Osteocyte (in vitro differentiated cells): ENCODE measurements at regions not wholly inside any gene's neighbourhood (a gene's known extent, or its start where the extent isn't known, plus 50 kb on each side); places are given as distances from the start of the nearest gene placed in this dataset.

ENCODE experiments used
- DNase-seq: peaks from one replicate; pipeline ENCODE4 v3.0.0; 2021; ENCODE audit warnings: mixed read lengths; ENCODE audit not compliant: unreplicated experiment; ENCODE audit errors: extremely low spot score
- H3K27ac Mint-ChIP-seq: one replicate; pipeline ENCODE4 v1.8.0; 2021; ENCODE audit warnings: mild to moderate bottlenecking, mixed read lengths; ENCODE audit not compliant: unreplicated experiment
- H3K27me3 Mint-ChIP-seq: one replicate; pipeline ENCODE4 v1.8.0; 2021; ENCODE audit warnings: mixed read lengths; ENCODE audit not compliant: unreplicated experiment
- H3K36me3 Mint-ChIP-seq: one replicate; pipeline ENCODE4 v1.8.0; 2021; ENCODE audit warnings: mixed read lengths; ENCODE audit not compliant: unreplicated experiment
- H3K4me1 Mint-ChIP-seq: one replicate; pipeline ENCODE4 v1.8.0; 2021; ENCODE audit warnings: mixed read lengths; ENCODE audit not compliant: unreplicated experiment
- H3K4me3 Mint-ChIP-seq: one replicate; pipeline ENCODE4 v1.8.0; 2021; ENCODE audit warnings: mild to moderate bottlenecking, moderate library complexity, mixed read lengths; ENCODE audit not compliant: unreplicated experiment
- H3K9me3 Mint-ChIP-seq: one replicate; pipeline ENCODE4 v1.8.0; 2021; ENCODE audit warnings: mixed read lengths; ENCODE audit not compliant: unreplicated experiment
- TF ChIP-seq, protein P1 (sequence below): fragments of 200-600 bp; sonication (generic); IDR thresholded peaks from 2 replicates; pipeline ENCODE4 v1.5.0; 2021; ENCODE audit warnings: antibody characterized with exemption, mild to moderate bottlenecking, moderate library complexity

DNA sequence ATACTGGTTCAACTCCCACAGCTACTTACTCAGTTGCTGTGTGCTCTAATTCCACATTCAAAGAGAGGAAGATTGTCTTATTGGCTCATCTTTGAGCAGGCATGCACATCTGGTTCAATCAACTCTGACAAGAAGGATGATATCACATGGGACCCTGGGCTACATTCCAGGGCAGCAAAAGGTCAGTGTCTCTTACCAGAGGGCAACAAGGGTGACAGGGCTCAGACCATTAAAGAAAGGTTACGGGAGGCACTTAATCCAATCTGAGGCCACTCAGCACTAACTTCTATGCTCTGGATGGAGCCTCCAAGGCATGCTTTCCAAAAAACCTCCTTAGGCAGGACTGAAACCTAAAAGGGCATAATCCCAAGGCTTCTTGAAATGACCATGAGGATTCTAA, 549.4 kb upstream of the API5 start:
- no peak overlapping the region for H3K4me3 Mint-ChIP-seq
- TF ChIP-seq, protein P1, sequence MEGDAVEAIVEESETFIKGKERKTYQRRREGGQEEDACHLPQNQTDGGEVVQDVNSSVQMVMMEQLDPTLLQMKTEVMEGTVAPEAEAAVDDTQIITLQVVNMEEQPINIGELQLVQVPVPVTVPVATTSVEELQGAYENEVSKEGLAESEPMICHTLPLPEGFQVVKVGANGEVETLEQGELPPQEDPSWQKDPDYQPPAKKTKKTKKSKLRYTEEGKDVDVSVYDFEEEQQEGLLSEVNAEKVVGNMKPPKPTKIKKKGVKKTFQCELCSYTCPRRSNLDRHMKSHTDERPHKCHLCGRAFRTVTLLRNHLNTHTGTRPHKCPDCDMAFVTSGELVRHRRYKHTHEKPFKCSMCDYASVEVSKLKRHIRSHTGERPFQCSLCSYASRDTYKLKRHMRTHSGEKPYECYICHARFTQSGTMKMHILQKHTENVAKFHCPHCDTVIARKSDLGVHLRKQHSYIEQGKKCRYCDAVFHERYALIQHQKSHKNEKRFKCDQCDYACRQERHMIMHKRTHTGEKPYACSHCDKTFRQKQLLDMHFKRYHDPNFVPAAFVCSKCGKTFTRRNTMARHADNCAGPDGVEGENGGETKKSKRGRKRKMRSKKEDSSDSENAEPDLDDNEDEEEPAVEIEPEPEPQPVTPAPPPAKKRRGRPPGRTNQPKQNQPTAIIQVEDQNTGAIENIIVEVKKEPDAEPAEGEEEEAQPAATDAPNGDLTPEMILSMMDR, result no peak
- no peak for DNase-seq
- H3K36me3 Mint-ChIP-seq, result no peaks in the 10 kb centered on the region
- no peak overlapping the region for H3K27ac Mint-ChIP-seq
- H3K9me3 Mint-ChIP-seq, result peaks cover 3% of the 10 kb centered on the region
- no peaks in the 10 kb centered on the region for H3K4me1 Mint-ChIP-seq
- no peaks in the 10 kb centered on the region for H3K27me3 Mint-ChIP-seq

DNA sequence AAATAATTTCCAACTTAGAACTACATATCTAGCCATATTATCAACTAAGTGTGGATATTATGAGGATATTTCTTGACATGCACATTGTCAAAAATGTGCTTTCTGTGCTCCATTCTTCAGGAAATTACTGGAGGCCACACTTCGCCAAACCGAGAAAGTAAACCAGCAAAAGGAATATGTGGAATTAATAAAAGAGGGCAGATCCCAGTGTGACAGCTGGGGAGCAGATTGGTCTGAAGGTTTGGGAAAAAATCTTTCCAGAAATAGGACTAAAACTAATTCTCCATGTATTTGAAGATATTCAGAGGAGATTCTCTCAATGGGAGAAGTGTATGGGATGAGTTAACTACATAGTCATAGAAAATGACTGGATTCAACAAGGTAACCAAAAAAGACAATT, 546.9 kb upstream of the API5 start:
- no peak overlapping the region for H3K27ac Mint-ChIP-seq
- H3K4me1 Mint-ChIP-seq, result no peaks in the 10 kb centered on the region
- no peak overlapping the region for H3K4me3 Mint-ChIP-seq
- H3K9me3 Mint-ChIP-seq, result no peaks in the 10 kb centered on the region
- H3K36me3 Mint-ChIP-seq, result no peaks in the 10 kb centered on the region
- DNase-seq, result no peak
- H3K27me3 Mint-ChIP-seq, result no peaks in the 10 kb centered on the region
- TF ChIP-seq, protein P1, result no peak

DNA sequence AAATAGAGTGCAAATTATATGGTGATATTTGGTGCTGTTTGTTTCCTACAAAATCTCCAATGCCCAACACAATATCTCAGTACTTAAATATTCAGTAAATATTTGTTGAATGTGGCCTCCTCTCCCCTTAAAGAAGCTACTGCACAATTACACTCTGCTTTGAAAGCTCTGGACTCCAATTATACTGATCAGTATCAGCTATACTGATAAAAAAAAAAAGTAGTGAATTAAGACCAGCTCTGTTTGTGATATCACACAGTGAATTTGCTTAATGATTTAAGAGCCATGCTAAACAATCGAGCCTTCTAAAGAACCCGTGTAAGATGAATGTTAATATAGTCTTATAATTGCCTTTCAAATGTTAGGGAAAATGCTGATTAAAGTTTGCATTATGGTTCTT, 543.2 kb upstream of the API5 start:
- Mint-ChIP-seq H3K36me3 (no peaks in the 10 kb centered on the region), H3K4me3 (no peak overlapping the region), H3K4me1 (no peaks in the 10 kb centered on the region), H3K9me3 (no peaks in the 10 kb centered on the region), H3K27me3 (peaks cover 2% of the 10 kb centered on the region), H3K27ac (no peak overlapping the region)
- DNase-seq, result no peak
- TF ChIP-seq, protein P1, result no peak

DNA sequence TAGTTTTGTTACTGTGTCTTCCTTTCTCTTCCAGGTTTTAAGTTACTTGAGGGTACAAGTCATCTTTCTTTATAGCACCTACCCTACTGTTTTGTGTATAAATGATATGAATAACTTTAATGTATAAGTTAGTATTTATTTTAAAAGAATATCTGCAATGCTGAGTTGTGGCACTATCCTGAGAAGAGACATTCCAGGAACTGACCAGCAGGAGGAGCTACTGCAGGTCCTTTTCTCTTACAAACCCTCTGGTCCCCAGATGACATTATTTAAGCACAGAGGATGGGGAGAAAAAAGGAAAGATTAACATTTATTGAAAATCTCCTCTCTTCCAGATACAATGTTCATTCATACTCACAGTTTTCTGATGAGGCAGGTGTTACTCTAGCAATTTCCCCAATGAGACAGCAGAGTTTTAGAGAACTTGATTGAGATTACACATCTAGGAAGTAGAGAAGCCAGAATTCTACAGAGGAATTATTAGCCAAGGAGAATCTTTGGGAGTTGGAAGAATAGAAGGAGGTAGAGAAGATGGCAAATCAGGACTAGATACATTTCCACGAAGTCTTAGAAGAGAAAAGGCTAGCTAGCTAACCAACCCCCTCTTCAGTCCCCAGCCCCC, 541.2 kb upstream of the API5 start:
- no peaks in the 10 kb centered on the region for H3K9me3 Mint-ChIP-seq
- H3K27ac Mint-ChIP-seq, result no peak overlapping the region
- no peaks in the 10 kb centered on the region for H3K36me3 Mint-ChIP-seq
- TF ChIP-seq, protein P1, result peak; percentile 62
- no peak for DNase-seq
- peaks cover 2% of the 10 kb centered on the region for H3K27me3 Mint-ChIP-seq
- H3K4me1 Mint-ChIP-seq, result no peaks in the 10 kb centered on the region
- no peak overlapping the region for H3K4me3 Mint-ChIP-seq

DNA sequence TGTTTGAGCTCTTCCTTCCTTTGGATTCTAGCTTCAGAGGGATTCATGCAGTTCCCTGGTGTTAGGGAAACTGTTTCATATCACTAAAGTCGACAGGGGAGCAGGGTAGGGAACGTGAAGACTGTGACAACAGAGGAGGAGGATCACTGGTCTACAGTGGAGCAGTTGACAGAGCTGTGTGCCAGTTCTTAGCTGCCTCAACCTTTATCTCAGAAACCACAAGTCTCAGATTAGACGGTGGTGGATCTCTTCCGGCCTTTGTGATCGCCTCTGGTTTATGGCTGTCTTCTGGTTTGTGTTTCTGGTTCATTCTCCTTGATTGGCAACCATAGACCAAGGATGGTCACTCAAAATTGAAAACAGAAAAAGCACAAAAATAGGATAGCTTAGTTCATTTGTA, 538.9 kb upstream of the API5 start:
- Mint-ChIP-seq H3K9me3 (no peaks in the 10 kb centered on the region), H3K4me1 (no peaks in the 10 kb centered on the region), H3K27ac (no peak overlapping the region), H3K36me3 (no peaks in the 10 kb centered on the region), H3K27me3 (peaks cover 2% of the 10 kb centered on the region), H3K4me3 (no peak overlapping the region)
- no peak for DNase-seq
- TF ChIP-seq, protein P1, result no peak
